ENCODE measurements at regions not wholly inside any gene's neighbourhood (a gene's known extent, or its start where the extent isn't known, plus 50 kb on each side); places are given as distances from the start of the nearest gene placed in this dataset.

GRCh38 chr10:113967126-113967525, 76.5 kb upstream of the ADRB1 start:
- no peak for TF ChIP-seq CTCF (conservative IDR thresholded peaks at IDR 0.05; ENCODE audit: low read depth, low read length)
- no peak overlapping the region for H3K4me3 ChIP-seq (ENCODE audit: low read depth, low read length)
- DNase-seq (ENCODE audit: low read depth) = no peak

GRCh38 chr10:113970641-113971040, 73.0 kb upstream of the ADRB1 start:
- TF ChIP-seq CTCF (conservative IDR thresholded peaks at IDR 0.05; ENCODE audit: low read depth, low read length) = no peak
- no peak overlapping the region for H3K4me3 ChIP-seq (ENCODE audit: low read depth, low read length)
- no peak for DNase-seq (ENCODE audit: low read depth)

- TF ChIP-seq CTCF (conservative IDR thresholded peaks at IDR 0.05; ENCODE audit: low read depth, low read length) = no peak
- H3K4me3 ChIP-seq (ENCODE audit: low read depth, low read length) = no peak overlapping the region
- DNase-seq (ENCODE audit: low read depth) = no peak
These were observed 72.2 kb upstream of the ADRB1 start for GRCh38 chr10:113971349-113971973.

GRCh38 chr10:113977174-113977573, 66.5 kb upstream of the ADRB1 start:
- DNase-seq (ENCODE audit: low read depth) = no peak
- H3K4me3 ChIP-seq (ENCODE audit: low read depth, low read length) = no peak overlapping the region
- TF ChIP-seq CTCF (conservative IDR thresholded peaks at IDR 0.05; ENCODE audit: low read depth, low read length) = no peak

GRCh38 chr10:113978802-113979201, 64.9 kb upstream of the ADRB1 start:
- TF ChIP-seq CTCF (conservative IDR thresholded peaks at IDR 0.05; ENCODE audit: low read depth, low read length) = no peak
- H3K4me3 ChIP-seq (ENCODE audit: low read depth, low read length) = no peak overlapping the region
- no peak for DNase-seq (ENCODE audit: low read depth)

GRCh38 chr10:113979409-113979808, 64.3 kb upstream of the ADRB1 start:
- no peak overlapping the region for H3K4me3 ChIP-seq (ENCODE audit: low read depth, low read length)
- TF ChIP-seq CTCF (conservative IDR thresholded peaks at IDR 0.05; ENCODE audit: low read depth, low read length) = no peak
- DNase-seq (ENCODE audit: low read depth) = no peak

GRCh38 chr10:113980408-113981087, 63.1 kb upstream of the ADRB1 start:
- TF ChIP-seq CTCF (conservative IDR thresholded peaks at IDR 0.05; ENCODE audit: low read depth, low read length) = peak; percentile 32
- no peak overlapping the region for H3K4me3 ChIP-seq (ENCODE audit: low read depth, low read length)
- DNase-seq (ENCODE audit: low read depth) = no peak

All from epithelial cell of proximal tubule (primary cell).